GM18511 (cell line): ENCODE measurements at regions not wholly inside any gene's neighbourhood (a gene's known extent, or its start where the extent isn't known, plus 50 kb on each side); places are given as distances from the start of the nearest gene placed in this dataset.
"Not testable (repeated sequence)": the region's sequence is repeated elsewhere in the genome, so short reads cannot be mapped to it uniquely, and the experiment has no call there.

Source experiments
- ATAC-seq: cut with Tn5 transposase; IDR thresholded peaks from one replicate; pipeline ENCODE4 v1.9.1; 2021; ENCODE audit warnings: mild to moderate bottlenecking, moderate library complexity; ENCODE audit not compliant: unreplicated experiment

- ATAC-seq, result no peak
Measured at GRCh38 chr6:88499845-88500699, 333.9 kb upstream of the CNR1 start.

- no peak for ATAC-seq
Measured at GRCh38 chr6:88499436-88499835, 333.3 kb upstream of the CNR1 start.

GRCh38 chr6:88497403-88497802 is 331.3 kb upstream of the CNR1 start:
- ATAC-seq, result not testable (repeated sequence)

GRCh38 chr6:88494401-88495140 is 328.4 kb upstream of the CNR1 start:
- peak; percentile 82 for ATAC-seq

- ATAC-seq, result peak; percentile 38
Measured at GRCh38 chr6:88493717-88494116, 327.6 kb upstream of the CNR1 start.

GRCh38 chr6:88492824-88493223 is 326.7 kb upstream of the CNR1 start:
- no peak for ATAC-seq

GRCh38 chr6:88492241-88492640 is 326.1 kb upstream of the CNR1 start:
- ATAC-seq, result no peak

- no peak for ATAC-seq
Measured at GRCh38 chr6:88491266-88491880, 325.2 kb upstream of the CNR1 start.

- ATAC-seq, result no peak
Measured at GRCh38 chr6:88490908-88491264, 324.7 kb upstream of the CNR1 start.

- ATAC-seq, result no peak
Measured at GRCh38 chr6:88490195-88490907, 324.2 kb upstream of the CNR1 start.

- ATAC-seq, result no peak
Measured at GRCh38 chr6:88483424-88483823, 317.3 kb upstream of the CNR1 start.

GRCh38 chr6:88482465-88482864 is 316.3 kb upstream of the CNR1 start:
- no peak for ATAC-seq

- no peak for ATAC-seq
Measured at GRCh38 chr6:88481519-88481918, 315.4 kb upstream of the CNR1 start.

GRCh38 chr6:88480816-88481215 is 314.7 kb upstream of the CNR1 start:
- no peak for ATAC-seq

- no peak for ATAC-seq
Measured at GRCh38 chr6:88477413-88477812, 311.3 kb upstream of the CNR1 start.

GRCh38 chr6:88476388-88476787 is 310.2 kb upstream of the CNR1 start:
- no peak for ATAC-seq

GRCh38 chr6:88474720-88475119 is 308.6 kb upstream of the CNR1 start:
- ATAC-seq, result no peak

GRCh38 chr6:88473589-88473988 is 307.4 kb upstream of the CNR1 start:
- ATAC-seq, result no peak

GRCh38 chr6:88472851-88473525 is 306.8 kb upstream of the CNR1 start:
- ATAC-seq, result no peak

GRCh38 chr6:88459643-88460042 is 293.5 kb upstream of the CNR1 start:
- no peak for ATAC-seq

- no peak for ATAC-seq
Measured at GRCh38 chr6:88459189-88459588, 293.0 kb upstream of the CNR1 start.
